ENCODE measurements at regions not wholly inside any gene's neighbourhood (a gene's known extent, or its start where the extent isn't known, plus 50 kb on each side); places are given as distances from the start of the nearest gene placed in this dataset.

GRCh38 chr2:45124456-45124855 lies 115.2 kb upstream of the SIX2 start:
- FAIRE-seq (no peak), DNase-seq (ENCODE audit: insufficient read length, low spot score) (no peak)
- TF ChIP-seq POLR2AphosphoS5 (IDR thresholded peaks at IDR 0.05; ENCODE audit: low read depth, low read length) (no peak), SPI1 (IDR thresholded peaks at IDR 0.05; ENCODE audit: low read depth, low read length) (no peak), PAX5 (IDR thresholded peaks at IDR 0.05; ENCODE audit: insufficient read depth, low read length, severe bottlenecking) (no peak), POLR2A (IDR thresholded peaks at IDR 0.05; ENCODE audit: low read depth, low read length) (no peak), TAF1 (IDR thresholded peaks at IDR 0.05; ENCODE audit: low read depth, low read length) (no peak), POU2F2 (IDR thresholded peaks at IDR 0.05; ENCODE audit: low read depth, low read length) (no peak)

- no peak for TF ChIP-seq POLR2AphosphoS5 (IDR thresholded peaks at IDR 0.05; ENCODE audit: low read depth, low read length)
- TF ChIP-seq POLR2A (IDR thresholded peaks at IDR 0.05; ENCODE audit: low read depth, low read length): no peak
- TF ChIP-seq SPI1 (IDR thresholded peaks at IDR 0.05; ENCODE audit: low read depth, low read length): no peak
- no peak for TF ChIP-seq TAF1 (IDR thresholded peaks at IDR 0.05; ENCODE audit: low read depth, low read length)
- no peak for TF ChIP-seq PAX5 (IDR thresholded peaks at IDR 0.05; ENCODE audit: insufficient read depth, low read length, severe bottlenecking)
- no peak for TF ChIP-seq POU2F2 (IDR thresholded peaks at IDR 0.05; ENCODE audit: low read depth, low read length)
- DNase-seq (ENCODE audit: insufficient read length, low spot score) (no peak), FAIRE-seq (no peak)
These were observed 114.4 kb upstream of the SIX2 start for GRCh38 chr2:45123521-45124191.

- no peak for FAIRE-seq
- TF ChIP-seq TAF1 (IDR thresholded peaks at IDR 0.05; ENCODE audit: low read depth, low read length) (no peak), POLR2AphosphoS5 (IDR thresholded peaks at IDR 0.05; ENCODE audit: low read depth, low read length) (no peak), PAX5 (IDR thresholded peaks at IDR 0.05; ENCODE audit: insufficient read depth, low read length, severe bottlenecking) (no peak), POU2F2 (IDR thresholded peaks at IDR 0.05; ENCODE audit: low read depth, low read length) (no peak), SPI1 (IDR thresholded peaks at IDR 0.05; ENCODE audit: low read depth, low read length) (no peak), POLR2A (IDR thresholded peaks at IDR 0.05; ENCODE audit: low read depth, low read length) (no peak)
- no peak for DNase-seq (ENCODE audit: insufficient read length, low spot score)
These were observed 113.8 kb upstream of the SIX2 start for GRCh38 chr2:45123065-45123464.

DNA sequence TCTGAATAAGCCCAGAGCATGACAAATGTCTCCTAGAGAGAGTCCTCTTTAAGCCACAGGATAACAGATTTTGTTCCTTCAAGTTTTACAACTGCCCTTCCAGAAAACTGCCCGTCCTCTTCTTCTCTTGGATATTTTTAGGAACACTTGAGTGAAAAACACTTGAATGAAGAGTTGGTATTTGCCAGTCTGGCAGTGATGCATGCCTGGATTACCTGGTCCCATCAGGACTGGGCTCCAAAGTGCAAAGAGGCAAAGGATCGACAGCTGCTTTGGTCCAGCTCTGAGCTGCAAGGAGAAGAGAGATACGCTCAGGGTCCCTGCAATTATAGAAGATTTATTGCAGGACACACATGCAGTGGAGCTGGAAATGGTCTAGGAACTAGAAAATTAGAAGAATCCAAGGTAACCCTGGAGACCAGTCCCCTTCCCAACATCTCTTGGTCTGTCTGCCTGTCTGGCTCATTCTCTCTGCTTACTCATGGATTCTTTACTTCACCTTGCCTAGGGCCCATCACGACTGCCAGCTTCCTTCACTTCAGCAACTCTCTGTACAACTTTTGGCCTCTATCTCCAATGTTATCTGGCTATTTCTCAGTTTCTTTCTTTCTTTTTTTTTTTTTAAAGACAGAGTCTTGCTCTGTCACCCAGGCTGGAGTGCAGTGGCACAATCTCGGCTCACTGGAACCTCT lies 112.1 kb upstream of the SIX2 start:
- no peak for TF ChIP-seq POU2F2 (IDR thresholded peaks at IDR 0.05; ENCODE audit: low read depth, low read length)
- TF ChIP-seq POLR2A (IDR thresholded peaks at IDR 0.05; ENCODE audit: low read depth, low read length): no peak
- TF ChIP-seq TAF1 (IDR thresholded peaks at IDR 0.05; ENCODE audit: low read depth, low read length): no peak
- no peak for FAIRE-seq
- DNase-seq (ENCODE audit: insufficient read length, low spot score): no peak

DNA sequence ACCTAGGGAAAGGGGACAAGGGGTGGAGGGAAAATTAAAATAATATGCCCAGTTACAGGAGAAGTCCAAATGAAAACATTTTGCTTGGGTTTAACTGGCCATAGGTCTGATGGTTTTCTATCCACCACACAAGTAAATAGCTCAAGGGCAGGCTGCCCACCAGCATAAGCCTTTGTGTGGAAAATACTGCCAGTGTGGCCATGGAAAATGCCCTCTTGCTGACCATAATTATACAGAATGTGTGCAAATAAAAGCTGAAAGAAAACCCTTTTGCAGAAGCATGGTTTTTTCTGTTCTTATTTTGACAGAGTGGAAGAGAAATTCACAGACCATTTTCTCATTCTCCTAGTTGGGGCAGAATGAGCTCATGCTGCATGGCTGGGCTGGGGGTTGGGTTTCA lies 111.3 kb upstream of the SIX2 start:
- DNase-seq (ENCODE audit: insufficient read length, low spot score) (no peak), FAIRE-seq (no peak)
- TF ChIP-seq POU2F2 (IDR thresholded peaks at IDR 0.05; ENCODE audit: low read depth, low read length) (no peak), POLR2AphosphoS5 (IDR thresholded peaks at IDR 0.05; ENCODE audit: low read depth, low read length) (no peak), TAF1 (IDR thresholded peaks at IDR 0.05; ENCODE audit: low read depth, low read length) (no peak), POLR2A (IDR thresholded peaks at IDR 0.05; ENCODE audit: low read depth, low read length) (no peak), PAX5 (IDR thresholded peaks at IDR 0.05; ENCODE audit: insufficient read depth, low read length, severe bottlenecking) (no peak), SPI1 (IDR thresholded peaks at IDR 0.05; ENCODE audit: low read depth, low read length) (no peak)

DNA sequence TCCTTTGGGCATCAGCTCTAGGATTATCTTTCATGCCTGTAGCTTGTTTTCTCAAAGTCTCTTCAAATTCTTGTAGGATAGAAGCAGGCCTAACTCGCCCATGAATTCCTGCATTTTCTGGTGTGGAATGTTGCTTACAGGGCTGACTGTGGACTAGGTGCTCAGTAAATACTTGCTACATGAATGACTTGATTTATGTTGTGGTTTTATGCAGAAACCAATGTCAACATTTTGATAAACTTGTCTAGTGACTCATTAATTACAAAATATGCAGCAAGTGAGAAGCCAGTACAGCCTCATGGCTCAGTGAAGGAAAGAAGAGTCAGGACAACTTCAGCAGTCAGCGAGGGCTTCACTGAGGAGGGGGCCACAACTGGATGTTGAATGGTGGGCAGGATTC lies 110.6 kb upstream of the SIX2 start:
- TF ChIP-seq POLR2AphosphoS5 (IDR thresholded peaks at IDR 0.05; ENCODE audit: low read depth, low read length) (no peak), POU2F2 (IDR thresholded peaks at IDR 0.05; ENCODE audit: low read depth, low read length) (no peak), POLR2A (IDR thresholded peaks at IDR 0.05; ENCODE audit: low read depth, low read length) (no peak), SPI1 (IDR thresholded peaks at IDR 0.05; ENCODE audit: low read depth, low read length) (no peak), TAF1 (IDR thresholded peaks at IDR 0.05; ENCODE audit: low read depth, low read length) (no peak), PAX5 (IDR thresholded peaks at IDR 0.05; ENCODE audit: insufficient read depth, low read length, severe bottlenecking) (no peak)
- DNase-seq (ENCODE audit: insufficient read length, low spot score) (no peak), FAIRE-seq (no peak)

DNA sequence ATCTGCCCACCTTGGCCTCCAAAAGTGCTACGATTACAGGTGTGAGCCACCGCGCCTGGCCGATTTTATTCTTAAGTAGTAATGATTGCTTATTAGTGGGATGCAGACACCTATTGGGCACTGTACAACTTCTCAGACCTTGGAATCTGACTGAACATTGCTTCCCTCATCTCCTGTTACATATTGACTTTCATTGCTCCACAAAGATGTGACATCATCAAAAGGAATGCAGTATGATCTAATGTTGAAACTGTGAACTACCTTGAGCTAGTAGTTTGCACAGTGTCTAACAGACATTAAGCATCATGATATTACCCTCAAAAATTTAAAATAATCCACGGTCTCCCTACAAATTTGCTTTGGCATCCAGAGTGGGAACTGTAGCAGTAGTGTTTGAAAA lies 109.8 kb upstream of the SIX2 start:
- DNase-seq (ENCODE audit: insufficient read length, low spot score) (no peak), FAIRE-seq (no peak)
- TF ChIP-seq POLR2A (IDR thresholded peaks at IDR 0.05; ENCODE audit: low read depth, low read length) (no peak), POLR2AphosphoS5 (IDR thresholded peaks at IDR 0.05; ENCODE audit: low read depth, low read length) (no peak), TAF1 (IDR thresholded peaks at IDR 0.05; ENCODE audit: low read depth, low read length) (no peak), POU2F2 (IDR thresholded peaks at IDR 0.05; ENCODE audit: low read depth, low read length) (no peak), PAX5 (IDR thresholded peaks at IDR 0.05; ENCODE audit: insufficient read depth, low read length, severe bottlenecking) (no peak), SPI1 (IDR thresholded peaks at IDR 0.05; ENCODE audit: low read depth, low read length) (no peak)

GRCh38 chr2:45117383-45117782 lies 108.1 kb upstream of the SIX2 start:
- no peak for DNase-seq (ENCODE audit: insufficient read length, low spot score)
- FAIRE-seq: no peak
- TF ChIP-seq PAX5 (IDR thresholded peaks at IDR 0.05; ENCODE audit: insufficient read depth, low read length, severe bottlenecking) (no peak), SPI1 (IDR thresholded peaks at IDR 0.05; ENCODE audit: low read depth, low read length) (no peak), POLR2AphosphoS5 (IDR thresholded peaks at IDR 0.05; ENCODE audit: low read depth, low read length) (no peak)

GRCh38 chr2:45115181-45115580 lies 105.9 kb upstream of the SIX2 start:
- TF ChIP-seq PAX5 (IDR thresholded peaks at IDR 0.05; ENCODE audit: insufficient read depth, low read length, severe bottlenecking) (no peak), SPI1 (IDR thresholded peaks at IDR 0.05; ENCODE audit: low read depth, low read length) (no peak), POLR2A (IDR thresholded peaks at IDR 0.05; ENCODE audit: low read depth, low read length) (no peak), POU2F2 (IDR thresholded peaks at IDR 0.05; ENCODE audit: low read depth, low read length) (no peak), POLR2AphosphoS5 (IDR thresholded peaks at IDR 0.05; ENCODE audit: low read depth, low read length) (no peak), TAF1 (IDR thresholded peaks at IDR 0.05; ENCODE audit: low read depth, low read length) (no peak)
- FAIRE-seq: no peak

More at GRCh38 chr2:45115181-45115580, 105.9 kb upstream of the SIX2 start:
- DNase-seq (ENCODE audit: insufficient read length, low spot score): no peak
